UCSD-AML1 (cell line): ENCODE measurements at regions not wholly inside any gene's neighbourhood (a gene's known extent, or its start where the extent isn't known, plus 50 kb on each side); places are given as distances from the start of the nearest gene placed in this dataset.
"Not testable (repeated sequence)": the region's sequence is repeated elsewhere in the genome, so short reads cannot be mapped to it uniquely, and the experiment has no call there.

ENCODE experiments used
- DNase-seq: peaks from one replicate; lab custom pipeline; 2025; ENCODE audit not compliant: unreplicated experiment; lab: John Stamatoyannopoulos, UW

DNA sequence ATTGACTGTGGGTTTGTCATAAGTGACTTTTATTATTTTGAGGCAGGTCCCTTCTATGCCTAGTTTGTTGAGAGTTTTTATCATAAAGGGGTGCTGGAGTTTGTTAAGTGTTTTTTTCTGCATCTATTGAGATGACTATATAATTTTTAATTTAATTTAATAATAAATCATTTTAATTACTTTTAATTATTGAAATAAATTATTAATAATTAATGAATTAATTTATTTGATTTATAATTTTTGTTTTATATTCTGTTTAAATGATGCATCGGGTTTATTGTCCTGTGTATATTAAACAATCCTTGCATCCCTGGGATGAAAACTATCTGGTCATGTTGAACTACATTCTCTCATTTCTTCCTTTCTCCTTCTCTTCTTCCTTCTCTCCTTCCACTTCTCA lies 1352.2 kb upstream of the PRR20A start:
- DNase-seq, result no peak

DNA sequence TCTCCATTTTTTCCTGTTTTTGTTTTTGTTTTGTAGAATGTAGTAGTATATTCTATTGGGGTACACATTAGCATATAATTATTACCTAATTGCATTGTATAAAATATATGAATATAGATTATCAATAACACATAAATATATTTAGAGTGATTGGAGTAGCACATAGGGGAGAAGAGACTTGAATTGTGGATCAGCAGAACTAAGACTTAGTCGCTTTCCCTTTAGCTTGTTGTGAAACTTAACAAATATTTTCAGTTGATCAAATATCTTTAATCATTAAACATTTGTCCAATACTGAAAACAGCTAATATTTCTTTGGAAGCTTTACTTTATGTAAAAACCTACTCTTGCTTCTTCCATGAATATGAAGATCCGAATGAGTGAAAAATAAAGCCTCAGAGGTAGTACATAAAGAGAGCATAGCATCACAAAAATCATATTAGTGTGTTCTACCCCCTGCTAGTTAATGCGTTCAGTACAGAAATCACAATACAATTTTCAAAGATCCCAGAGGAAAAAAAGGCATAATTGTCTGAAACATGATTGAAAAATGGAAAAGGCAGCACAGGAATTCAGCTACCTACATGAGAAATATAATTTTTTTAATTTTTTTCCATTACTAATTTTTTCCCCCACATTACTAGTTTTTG lies 1348.0 kb upstream of the PRR20A start:
- DNase-seq, result no peak

GRCh38 chr13:55815458-55816033 lies 1325.2 kb upstream of the PRR20A start:
- DNase-seq, result no peak

- DNase-seq, result no peak
Measured at GRCh38 chr13:55816976-55817601, 1323.6 kb upstream of the PRR20A start.

DNA sequence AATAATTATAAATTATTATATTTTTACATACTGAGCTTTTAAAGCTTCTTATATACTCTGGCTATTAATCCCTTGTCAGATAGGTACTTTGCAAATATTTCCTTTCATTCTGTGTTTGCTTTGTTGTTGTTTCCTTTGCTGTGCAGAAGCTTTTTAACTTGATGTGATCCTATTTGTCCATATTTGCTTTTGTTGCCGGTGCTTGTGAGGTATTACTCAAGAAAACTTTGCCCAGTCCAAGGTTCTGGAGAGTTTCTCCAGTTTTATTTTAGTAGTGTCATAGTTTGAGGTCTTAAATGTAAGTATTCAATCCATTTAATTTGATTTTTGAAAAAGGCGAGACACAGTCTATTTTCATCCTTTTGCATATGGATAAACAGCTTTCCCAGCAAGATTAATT lies 1319.9 kb upstream of the PRR20A start:
- DNase-seq, result no peak

- no peak for DNase-seq
Measured at GRCh38 chr13:55869648-55870047, 1271.1 kb upstream of the PRR20A start.

DNA sequence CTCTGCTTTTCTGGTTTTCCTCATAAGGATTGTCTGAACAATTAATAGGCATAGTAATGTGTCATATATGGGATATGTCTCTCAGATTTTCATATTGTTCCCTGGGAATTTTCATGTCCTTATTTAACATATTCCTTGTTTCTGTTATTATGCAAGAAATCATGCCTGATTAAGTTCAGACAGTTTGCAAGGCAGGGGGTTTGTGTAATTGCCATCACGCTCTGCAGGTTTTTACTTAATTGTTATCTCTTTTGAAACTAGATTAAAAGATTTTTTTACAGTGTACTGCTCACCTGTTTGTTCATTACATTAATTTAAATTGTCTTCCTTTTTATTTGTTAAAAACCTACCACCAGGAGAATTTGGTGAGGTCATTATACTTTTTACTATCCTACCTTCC lies 1253.2 kb upstream of the PRR20A start:
- no peak for DNase-seq

- DNase-seq, result no peak
Measured at GRCh38 chr13:55893540-55893939, 1247.2 kb upstream of the PRR20A start.

DNA sequence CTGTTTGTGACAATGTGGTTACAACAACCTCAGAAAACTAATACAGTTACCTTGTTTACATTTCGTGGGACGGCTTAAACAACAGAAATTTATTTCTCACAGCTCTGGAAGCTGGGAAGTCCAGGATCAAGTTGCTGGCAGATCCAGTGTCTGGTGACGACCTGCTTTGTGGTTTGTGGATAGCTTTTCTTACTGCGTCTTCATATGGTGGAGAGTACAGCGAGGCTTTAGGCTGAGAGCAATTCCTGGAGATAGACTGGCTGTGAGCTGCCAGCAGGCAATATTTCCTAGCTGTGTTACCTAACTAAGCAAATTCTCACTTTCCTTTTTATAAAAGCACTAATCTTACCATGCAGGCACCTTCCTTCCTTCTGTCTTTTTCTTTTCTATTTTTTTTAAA lies 1203.5 kb upstream of the PRR20A start:
- no peak for DNase-seq

- DNase-seq, result no peak
Measured at GRCh38 chr13:55948175-55948574, 1192.5 kb upstream of the PRR20A start.

DNA sequence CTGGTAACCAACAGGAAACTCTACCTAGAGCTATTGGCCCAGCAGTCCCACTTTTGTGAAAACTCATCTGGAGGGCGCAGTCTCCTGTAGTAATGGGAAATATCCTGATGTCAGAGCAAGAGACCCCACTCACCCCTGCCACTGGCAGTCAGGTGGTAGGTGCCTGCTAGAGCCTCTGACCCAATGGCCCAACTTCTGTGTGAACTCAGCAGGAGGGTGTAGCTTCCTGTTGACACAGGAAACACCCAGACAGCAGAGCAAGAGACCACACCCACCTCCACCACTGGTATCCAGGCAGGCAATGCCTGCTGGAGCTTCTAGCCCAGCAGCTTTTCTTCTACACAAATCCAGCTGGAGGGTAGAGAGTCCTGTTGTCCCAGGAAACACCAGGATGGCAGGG lies 1176.8 kb upstream of the PRR20A start:
- no peak for DNase-seq

DNA sequence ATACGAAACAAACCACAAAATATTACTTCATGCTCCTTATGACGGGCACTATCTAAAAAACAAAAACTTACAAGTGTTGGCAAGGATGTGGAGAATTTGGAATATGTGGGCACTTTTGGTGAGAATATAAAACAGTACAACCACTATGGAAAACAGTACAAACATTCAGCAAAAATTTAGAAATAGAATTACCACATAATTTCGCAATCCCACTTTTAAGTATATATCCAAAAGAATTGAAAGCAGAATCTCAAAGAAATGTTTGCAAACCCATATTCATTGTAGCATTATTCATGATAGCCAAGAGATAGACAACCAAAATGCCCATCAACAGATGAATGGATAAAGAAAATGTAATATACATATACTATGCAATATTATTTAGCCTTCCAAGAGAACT lies 1173.7 kb upstream of the PRR20A start:
- no peak for DNase-seq

DNA sequence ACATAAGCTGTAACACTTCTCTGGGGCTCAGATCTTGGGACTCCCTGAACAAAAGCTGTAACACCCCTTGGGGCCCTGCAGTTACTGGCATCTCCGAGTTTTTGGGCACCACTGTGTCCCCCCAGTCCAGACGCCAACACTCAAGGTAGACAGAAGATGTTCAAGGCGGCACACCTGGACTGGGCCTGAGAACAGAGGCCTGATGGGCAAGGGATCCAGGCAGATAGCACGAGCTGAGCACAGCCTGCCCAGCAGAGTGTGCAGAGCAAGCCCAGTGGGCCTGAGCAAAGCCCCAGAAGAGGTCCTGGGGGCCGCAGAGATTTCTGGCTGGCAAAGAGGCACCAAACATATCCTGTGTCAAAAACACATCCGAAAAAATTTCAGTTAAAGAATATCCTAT lies 1163.3 kb upstream of the PRR20A start:
- no peak for DNase-seq

DNA sequence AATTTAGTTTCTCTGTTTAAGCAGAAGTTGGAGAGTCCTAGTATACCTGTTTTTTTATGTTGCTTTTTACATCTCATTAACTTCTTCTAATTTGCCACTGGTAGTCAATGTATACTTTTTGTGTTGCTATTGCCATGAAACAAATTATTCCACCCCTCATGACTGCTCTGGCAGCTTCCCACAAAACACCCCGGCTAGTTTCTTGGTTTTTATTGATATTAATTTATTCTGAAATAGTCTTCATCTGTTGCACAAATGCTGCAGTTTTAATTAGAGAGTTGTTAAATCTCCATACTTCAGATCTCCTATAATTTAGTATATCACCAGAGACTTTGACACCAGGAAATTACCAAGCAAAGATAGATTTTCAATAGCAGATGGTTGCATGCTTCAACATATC lies 1159.3 kb upstream of the PRR20A start:
- DNase-seq, result no peak

- not testable (repeated sequence) for DNase-seq
Measured at GRCh38 chr13:55984026-55984425, 1156.7 kb upstream of the PRR20A start.

GRCh38 chr13:55990631-55991030 lies 1150.1 kb upstream of the PRR20A start:
- no peak for DNase-seq

DNA sequence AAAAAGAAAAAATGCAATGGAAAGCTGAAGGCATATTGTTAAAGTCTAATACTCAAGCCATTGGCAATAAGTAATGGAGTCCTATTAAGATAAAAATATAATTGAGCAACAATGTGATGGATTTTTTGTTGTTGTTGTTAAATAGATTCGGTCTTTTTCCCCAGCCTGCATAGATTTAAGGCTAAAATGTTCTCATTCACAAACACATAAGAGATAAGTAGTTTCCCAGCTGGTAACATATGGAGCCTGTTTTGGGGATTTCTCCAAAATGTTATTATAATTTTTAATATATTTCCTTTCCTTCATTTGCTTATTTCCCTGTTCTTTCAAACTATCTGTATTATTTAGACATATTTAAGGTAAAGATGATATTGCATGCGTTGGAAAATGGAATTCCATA lies 1149.1 kb upstream of the PRR20A start:
- DNase-seq, result no peak

- DNase-seq, result no peak
Measured at GRCh38 chr13:55992145-55992544, 1148.6 kb upstream of the PRR20A start.

DNA sequence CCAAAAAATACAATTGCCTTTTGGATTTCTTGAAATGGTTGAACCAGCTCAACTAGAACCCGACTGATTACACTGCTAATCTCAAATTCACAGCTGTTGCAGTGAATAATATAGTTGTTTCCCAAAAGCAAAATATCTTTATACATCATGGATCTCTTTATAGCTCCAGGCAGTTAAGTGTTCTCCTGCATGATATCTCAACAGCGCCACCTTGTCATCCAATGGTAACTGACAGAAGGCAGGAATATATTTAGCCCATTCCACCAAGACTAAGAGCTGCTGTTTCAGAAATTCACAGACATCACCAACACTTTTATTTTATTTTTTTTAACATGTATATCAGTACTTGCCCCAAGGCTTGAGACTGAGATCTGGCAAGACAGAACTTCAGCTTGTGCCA lies 1141.0 kb upstream of the PRR20A start:
- DNase-seq, result no peak

GRCh38 chr13:56009418-56009817 lies 1131.3 kb upstream of the PRR20A start:
- no peak for DNase-seq

DNA sequence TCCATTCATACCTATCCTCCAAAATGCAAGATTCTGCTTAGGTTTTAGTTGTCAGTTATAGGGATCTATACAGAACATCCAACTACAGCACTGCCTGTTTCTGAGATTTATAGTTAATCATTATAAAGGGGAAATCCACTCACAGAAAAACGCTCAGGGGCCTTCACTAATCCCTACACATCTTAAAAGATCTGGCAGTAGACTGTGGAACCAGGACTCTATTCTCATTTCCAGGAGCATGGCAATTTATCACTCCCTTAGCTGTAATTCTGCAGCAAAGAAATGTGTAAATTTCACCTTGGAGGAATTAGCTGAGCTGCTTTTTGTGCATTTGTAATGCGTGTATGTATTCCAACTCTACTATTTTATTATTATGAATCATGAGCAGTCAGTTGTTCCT lies 1128.1 kb upstream of the PRR20A start:
- DNase-seq, result no peak

GRCh38 chr13:56015919-56016318 lies 1124.8 kb upstream of the PRR20A start:
- DNase-seq, result no peak

GRCh38 chr13:56019606-56020005 lies 1121.1 kb upstream of the PRR20A start:
- no peak for DNase-seq
